AML-193 (cell line): ENCODE measurements at regions not wholly inside any gene's neighbourhood (a gene's known extent, or its start where the extent isn't known, plus 50 kb on each side); places are given as distances from the start of the nearest gene placed in this dataset.

ENCODE experiments used
- DNase-seq, 2 experiments: peaks; one replicate each; lab custom pipeline; 2025; lab: John Stamatoyannopoulos, UW

DNA sequence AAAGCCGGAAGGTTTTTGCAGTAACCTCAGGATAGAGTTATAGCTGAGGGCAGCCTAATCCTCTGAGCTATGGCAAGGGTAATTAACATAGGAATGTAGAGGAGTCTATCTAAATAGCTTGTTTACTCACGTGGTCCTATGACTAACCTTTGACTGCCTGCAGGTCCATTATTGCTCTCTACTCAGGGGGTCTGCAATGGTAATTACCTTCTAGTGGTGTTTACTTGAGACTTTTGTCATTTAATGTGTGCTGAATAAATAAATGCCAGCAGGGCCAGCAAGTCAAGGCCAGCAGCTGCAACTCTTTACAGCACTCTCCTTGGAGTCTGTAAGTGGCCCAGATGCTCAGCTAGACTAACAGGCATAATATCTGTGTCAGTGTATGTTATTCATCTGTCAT is 212.7 kb upstream of the FMR1 start:
- no peak for DNase-seq

DNA sequence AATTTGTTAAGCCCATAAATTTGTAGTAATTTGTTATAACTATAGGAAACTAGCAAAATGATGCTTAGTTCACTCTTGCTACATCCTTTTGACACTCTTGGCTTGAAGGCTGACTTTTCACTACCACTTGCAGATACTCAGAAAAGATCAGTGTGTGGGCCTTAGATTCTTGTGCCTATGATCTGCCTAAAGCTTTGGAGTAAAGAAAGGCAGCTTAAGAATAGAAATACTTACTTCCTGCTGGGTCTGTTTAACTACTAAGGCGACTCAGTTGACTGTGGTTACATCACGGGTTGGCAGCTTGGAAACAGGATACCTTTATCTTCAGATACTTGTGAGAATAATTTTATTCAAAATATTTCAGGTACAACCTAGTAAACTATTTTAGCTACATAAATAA is 201.4 kb upstream of the FMR1 start:
- no peak for DNase-seq

DNA sequence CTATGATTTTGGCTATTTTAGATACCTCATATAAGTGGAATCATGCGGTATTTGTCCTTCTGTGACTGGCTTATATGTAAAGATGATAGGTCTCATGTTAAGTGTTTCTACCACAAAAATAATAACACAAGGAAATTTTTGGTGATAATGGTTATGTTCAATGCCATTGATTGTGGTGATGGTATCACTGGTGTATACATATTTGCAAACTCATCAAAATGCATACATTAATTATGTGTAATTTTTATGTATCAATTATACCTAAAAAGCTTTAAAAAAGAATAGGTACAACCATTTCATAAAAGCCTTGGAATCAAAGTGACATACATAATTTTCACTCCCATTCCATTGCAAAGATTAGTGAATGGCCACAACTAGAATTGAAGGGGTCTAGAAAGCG is 178.3 kb upstream of the FMR1 start:
- no peak for DNase-seq

DNA sequence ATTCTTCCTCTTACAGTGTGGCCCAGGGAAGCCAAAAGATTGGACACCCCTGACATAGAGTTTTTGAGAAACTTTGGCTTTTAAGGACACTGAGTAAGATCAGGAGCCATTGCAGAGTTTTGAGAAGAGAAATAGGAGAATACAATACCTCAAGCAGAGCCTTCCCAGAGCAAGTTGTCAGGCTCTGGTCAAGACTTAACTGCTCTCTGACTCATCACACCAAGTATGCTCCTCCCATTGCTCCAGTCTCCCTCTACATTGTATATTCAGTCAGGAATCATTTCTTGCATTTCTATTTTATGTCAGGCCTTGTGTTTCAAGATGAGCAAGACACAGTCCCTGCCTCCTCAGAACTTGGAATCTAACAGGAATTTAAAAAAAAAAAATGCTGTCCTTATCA is 176.4 kb upstream of the FMR1 start:
- no peak for DNase-seq

DNA sequence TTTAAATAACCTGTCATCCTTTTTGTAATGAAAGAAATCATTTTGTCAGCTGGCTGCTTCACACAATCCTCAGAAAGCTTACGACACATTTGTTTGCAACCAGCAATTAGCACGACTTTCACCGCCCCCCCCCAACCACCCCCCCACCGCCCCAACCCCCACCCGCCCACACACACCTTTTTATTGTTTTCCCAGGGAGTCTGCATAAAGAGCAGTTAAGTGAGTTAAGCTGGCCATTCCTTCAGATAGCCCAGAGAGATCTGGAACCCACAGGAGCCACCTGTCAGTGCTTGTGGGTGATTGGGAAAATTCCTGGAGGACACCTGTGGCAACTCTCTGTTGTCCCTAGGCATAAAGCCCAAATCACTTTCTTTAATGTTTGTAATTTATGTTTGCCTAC is 175.7 kb upstream of the FMR1 start:
- no peak for DNase-seq

DNA sequence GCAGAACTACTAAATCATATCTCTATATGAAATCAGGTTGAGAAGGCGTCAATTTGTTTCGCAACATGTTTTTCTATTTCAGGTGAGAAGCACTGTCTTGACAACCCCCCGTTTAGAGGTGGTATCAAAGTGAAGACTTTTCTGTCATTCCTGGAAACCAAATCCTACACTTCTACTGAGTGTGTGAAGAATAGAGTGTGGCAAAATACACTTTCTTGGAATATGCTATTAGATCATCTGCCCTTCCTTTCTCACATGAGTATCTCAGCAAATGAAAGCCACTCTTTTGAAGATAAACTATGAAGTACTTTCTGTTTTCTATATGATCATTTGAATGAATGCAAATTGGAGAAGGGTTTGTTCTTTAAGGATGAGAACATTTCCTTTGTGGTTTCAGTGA is 174.0 kb upstream of the FMR1 start:
- no peak for DNase-seq

DNA sequence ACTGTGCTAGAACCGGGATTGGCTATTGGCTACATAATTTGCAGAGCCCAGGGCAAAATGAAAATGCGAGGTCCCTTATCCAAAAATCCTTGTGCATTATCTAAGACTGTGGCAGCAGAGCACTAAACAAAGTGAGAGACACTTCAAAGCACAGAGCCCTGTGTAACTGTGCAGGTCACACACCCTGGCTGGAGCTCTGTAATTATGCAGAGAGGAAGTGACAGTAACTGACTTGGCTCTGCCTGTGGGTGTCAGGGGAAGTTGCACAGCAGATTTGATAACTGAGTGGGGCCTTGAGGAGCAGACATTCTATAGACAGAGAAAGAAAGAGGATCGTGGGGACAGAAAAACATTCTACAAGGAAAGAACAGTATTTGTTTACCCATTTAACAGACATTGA is 173.5 kb upstream of the FMR1 start:
- peak; percentile 25 to 30 for DNase-seq

DNA sequence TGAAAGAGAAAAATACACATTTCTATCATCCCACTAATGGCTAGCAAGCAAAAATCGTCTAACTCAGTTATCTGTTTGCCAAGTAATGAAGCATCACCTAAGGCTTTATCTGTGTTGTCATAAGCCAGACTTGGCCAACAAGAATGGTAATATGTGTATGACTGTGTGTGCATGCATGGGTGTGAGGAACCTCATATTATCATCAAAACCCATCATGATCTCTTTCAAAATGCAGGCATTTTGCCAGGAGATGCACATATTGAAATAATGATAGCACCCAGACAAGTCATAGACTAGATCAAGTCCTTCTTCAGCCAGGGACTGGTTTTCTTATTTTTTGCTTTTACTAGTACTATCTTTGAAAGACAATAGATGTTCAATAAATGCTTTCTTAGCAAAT is 172.5 kb upstream of the FMR1 start:
- DNase-seq, result no peak

DNA sequence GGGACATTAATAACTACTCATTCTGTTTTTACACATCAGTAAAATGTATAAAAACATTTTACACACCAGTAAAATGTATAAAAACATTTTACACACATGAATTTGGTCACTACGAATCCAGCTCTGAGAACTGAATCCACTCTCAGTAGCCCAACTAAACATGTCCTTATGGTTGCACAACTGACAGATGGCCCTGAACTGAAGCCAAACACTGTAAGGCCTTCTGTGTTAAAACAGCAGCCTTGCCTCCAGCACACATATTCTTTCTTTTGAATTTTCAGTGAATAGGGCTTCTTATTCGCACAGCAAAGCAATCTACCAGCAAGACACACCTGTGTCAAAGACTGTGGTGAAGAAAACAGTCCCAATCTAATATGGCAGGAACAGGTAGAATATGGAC is 169.9 kb upstream of the FMR1 start:
- DNase-seq, result no peak

DNA sequence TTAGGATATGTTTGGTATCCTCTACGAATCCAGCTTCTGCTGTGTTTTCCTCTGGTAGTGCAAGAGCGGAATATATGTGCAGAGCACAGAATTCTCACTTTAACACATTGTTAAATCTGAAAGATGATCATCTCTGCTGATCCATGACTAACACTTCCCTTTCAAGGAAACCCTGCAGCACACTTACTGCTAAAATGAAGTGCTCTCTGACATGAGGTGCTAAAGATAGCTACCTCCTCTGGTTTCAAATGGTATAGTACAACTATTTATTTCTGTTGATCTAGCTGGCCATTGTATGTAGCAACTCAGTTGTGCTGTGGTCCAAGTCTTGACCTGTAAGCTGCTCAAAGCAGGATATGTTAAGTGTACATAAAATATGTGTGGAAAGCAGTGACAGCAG is 162.4 kb upstream of the FMR1 start:
- DNase-seq, result no peak

DNA sequence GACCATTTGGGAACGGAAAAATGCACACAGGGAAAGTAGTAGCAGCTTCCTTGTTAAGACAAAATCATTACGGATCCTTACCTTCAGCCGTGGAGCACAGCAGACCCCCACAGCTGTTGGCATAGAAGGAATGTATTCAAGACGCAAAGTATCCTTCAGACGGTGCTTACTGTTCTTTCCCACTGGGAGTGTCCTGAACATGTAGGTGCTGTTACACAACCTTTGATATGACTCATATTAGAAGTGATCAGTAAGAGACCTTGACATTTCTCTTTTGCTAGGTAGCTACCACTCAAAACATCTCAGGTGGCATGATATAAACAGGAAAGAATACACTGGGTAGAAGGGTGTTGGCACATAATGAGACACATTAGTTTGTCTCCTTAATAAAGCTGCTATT is 154.0 kb upstream of the FMR1 start:
- DNase-seq, result no peak

DNA sequence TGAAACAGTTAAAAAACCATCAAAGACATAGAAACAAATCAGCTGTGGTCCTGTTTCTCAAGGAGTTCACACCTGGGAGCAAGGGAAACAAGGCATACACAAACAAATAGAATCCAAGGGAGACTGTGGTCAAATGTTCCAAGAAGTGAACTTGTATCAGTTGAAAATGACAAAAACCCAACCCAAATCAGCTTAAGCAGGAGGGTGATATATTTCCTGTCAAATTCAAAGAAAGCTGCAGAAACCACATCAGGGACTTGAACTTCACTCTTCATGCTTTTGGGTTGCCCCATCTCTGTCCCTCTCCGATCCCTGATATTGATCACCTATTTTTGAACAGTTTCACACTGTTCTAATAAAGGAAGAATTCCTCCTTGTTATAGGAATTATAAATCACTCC is 148.6 kb upstream of the FMR1 start:
- DNase-seq, result no peak

DNA sequence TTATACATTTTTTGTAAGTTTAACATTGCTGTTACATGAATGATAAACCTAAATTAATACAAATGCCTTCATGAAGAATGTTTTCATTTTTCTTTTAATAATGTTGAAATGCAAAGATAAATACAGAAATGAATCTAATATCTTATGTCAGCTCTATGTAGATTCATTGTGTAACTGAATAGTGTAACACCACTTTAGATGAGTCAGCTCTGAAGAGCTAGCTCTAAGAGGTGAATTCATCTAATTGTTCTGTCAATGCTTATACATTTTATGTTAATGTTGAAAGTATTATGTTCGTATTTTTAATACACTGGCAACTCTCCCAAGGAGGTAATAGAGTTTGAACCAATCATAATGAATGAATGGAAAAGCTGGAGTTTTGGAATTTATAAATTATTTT is 146.9 kb upstream of the FMR1 start:
- DNase-seq, result no peak

DNA sequence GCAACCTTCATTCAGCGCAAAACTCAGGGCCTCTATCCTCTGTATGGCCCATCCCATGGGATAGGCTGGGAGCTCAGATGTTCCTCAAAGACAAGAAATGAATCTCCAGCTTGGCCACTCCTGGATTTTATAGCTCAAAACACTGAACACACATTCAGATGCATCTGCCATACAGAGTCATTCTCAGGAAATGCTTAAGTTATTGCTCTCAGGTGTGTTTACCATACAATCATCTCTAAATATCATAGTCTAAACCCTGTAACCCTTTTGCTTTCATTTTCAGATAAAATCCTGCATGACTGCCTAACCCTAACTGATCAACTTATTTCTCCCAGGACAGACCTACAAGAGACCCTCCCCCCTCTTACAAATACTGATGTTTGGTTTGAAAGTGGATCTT is 140.9 kb upstream of the FMR1 start:
- DNase-seq, result no peak

DNA sequence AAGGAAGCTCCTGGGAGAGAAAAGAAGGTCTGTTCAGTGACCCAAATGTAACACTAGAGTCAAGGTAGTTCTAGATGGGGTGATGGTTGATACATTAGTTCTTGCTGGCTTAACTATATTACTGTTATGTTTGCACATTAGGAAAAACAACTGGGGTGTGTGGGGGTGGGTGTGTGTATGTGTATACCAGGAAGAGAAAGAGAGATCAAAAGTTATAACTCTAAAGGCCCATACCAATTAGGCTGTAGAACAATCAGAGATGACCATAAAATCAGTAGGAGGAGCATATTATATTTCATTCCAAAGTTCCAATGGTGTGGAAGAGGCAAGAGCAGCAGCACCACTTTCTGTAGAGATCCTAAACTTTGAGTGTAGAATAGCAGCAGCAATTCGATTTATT is 134.7 kb upstream of the FMR1 start:
- no peak for DNase-seq

DNA sequence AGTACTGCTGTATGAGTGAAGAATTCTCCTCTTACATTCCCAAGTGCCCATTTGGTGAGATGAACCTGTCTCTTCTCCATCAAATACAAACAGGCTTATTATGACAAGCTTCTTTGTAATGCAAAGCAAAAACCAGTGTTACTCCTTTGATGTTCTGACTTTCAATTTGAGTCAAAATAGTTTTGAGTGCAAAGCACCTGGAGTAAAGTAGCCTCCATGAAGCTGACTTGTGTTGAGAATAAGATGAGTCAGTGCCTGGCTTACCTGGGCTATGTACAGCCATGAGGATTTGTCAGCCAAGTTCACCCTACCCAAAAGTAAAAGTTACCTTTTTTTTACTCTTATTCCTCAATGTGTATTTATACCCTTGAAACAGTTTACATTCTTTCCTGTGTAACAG is 132.5 kb upstream of the FMR1 start:
- DNase-seq, result no peak

DNA sequence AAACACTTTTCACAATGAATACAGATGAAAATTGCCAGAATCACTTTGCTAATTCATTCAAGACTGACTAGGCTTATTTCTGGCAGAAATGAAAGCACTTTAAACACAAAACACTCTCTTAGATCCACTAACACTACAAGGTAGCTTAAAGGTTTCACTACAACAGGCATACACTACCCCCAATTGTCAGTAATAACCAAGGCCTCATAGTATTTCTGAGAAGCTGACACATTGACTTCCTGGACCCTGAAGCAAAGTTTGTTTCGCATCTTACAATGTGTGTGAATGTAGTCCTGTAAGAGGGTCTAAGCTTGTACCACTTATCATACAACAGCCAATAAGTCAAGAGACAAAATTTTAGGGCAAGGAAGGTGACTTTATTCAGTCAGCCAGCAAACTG is 129.9 kb upstream of the FMR1 start:
- no peak for DNase-seq

DNA sequence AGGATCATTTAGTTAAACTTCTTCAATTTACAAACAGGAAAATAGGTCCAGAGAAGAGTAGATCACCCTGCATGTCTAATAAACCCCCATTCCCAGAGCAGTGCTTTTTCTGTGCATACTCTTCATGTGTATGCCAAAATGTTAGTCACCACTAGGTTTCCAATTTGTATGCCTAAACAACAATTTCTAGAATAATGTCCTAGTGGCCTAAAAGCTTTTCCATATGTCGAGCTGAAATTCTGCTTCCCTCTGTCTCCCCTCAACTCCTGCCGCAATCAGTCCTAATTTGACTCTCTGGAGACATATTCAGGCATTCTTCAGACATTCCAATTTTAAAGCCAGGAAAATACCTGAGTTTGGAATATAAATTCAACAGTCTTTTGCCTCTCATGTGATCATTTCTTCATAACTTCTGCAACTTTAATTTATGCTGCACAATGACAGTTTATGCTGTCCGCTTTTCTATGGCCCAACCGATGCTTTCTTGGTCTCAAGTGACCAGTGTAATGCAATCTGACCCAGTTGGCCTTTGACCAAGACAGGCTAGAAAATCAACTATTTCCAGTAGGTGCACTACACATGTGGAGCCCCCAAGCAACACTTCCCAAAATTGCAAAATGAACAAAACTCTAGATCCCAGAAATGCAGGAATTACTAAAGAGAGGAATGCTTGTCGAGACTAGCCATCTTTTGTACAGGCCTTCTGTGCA is 122.9 kb upstream of the FMR1 start:
- DNase-seq, result no peak

DNA sequence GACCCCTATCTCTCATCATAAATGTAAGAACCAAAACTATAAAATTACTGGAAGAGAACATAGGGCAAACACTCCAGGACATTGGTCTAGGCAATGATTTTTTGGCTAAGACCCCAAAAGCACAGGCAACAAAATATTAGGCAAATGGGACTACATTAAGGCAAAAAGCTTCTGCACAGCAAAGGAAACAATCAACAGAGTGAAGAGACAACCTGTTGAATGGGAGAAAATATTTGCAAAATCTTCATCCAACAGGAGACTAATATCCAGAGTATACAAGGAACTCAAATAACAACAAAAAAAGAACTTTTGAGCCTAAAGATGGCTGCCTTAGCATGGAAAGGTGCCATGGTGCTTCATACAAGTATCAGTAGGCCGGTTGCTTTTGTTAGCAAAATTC is 111.1 kb upstream of the FMR1 start:
- no peak for DNase-seq

DNA sequence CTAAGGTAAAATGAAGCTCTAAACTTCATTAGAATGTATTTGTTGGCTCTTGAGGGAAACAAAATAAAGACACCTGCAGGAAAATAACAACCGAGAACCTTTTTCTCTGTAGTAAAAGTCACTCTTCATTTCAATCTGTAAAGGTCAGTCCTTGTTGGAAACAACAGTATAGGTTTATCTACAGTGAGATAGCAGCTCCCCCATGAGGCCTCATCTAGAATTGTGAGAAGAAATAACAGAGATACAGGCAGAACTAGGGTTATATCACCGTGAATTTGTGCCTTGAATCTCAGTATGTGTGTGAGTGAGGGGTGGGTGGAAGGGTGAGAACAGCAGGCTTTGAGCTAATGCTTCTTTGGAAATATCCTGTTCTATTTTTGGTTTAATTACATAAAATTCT is 107.8 kb upstream of the FMR1 start:
- peak; percentile 4 to 36 for DNase-seq

DNA sequence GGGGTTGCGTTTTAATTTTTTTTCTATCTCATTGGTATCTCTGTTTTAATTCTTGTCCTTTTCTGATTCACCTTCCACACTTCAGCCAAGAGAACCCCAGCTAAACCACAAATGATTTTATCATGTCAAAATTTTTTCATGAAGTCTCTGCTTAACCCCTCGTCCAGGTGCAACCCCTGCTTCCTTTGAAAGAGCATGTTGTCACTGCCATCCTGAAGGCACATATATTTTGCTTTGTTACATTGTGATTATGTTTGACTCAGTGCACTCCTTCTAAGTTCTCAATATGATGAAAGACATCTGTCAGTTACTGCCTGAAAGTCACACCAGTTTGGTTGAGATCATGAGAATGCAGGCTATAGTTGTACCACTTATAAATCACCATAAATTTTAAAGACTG is 99.9 kb upstream of the FMR1 start:
- DNase-seq, result no peak

DNA sequence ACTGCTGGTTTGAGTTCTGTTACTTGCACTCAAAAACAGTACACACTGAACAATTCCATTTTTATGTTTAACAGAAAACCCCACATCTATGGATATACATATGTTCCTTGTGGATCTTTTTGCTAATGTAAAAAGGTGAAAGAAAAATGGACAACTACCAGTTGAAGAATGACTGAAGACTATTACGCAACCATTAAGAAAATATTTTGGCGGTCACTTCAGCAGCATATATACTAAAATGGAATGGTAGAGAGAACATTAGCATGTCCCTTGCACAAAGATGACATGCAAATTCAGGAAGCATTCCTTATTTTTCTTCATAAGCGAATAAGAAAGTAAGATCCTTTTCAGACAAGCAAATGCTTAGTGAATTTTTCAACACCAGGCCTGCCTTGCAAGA is 84.6 kb upstream of the FMR1 start:
- no peak for DNase-seq

DNA sequence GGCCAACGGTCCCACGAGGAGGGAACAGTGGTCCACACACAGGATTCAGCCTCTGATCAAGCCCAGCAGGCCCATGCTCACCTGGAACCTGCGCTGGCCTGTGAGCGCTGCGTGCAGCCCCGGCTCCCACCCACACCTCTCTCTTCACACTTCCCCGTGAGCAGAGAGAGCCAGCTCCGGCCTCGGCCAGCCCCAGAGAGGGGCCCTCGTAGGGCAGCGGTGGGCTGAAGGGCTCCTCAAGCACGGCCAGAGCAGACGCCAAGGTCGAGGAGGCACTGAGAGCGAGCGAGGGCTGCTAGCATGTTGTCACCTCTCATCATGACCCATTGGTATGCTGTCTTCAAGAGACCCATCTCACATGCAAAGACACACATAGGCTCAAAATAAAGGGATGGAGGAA is 83.0 kb upstream of the FMR1 start:
- no peak for DNase-seq

DNA sequence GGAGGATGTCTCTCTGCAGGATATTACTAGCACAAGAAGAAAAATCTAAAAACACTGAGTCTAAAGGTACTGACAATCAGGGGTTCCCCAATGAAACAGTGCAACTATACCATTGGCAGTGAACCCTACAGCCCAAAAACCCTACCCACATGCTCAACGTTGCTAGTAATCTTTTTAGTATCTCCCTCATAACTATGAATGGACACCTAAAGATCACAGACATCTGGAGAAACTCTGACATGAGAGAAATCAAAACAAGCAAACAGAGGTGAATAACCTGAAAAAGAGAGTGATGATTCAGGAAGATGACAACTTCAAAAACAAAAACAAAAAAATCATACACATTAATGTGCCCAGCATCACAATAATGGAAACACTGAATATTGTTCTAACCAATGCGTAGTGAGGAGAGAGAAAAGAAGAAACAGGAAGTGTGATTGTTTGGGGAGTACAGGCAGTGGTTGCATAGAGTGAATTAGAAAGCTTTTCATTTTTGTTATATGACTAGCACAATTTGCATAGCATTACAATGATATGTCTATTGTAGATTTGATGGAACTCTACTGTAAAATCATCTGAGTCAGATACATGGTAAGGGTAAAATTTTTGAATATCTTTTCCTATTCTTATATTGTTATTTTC is 78.9 kb upstream of the FMR1 start:
- DNase-seq, result no peak
